Neutrophil (primary cell): ENCODE measurements at regions not wholly inside any gene's neighbourhood (a gene's known extent, or its start where the extent isn't known, plus 50 kb on each side); places are given as distances from the start of the nearest gene placed in this dataset.

ENCODE experiments used
- H3K27ac ChIP-seq: fragments of 200-600 bp; sonication (generic); 2 replicates; pipeline ENCODE4 v1.5.1; 2016; ENCODE audit warnings: mild to moderate bottlenecking, moderate library complexity
- H3K27me3 ChIP-seq: fragments of 200-600 bp; sonication (generic); 2 replicates; pipeline ENCODE4 v1.6.0; 2016; ENCODE audit warnings: mild to moderate bottlenecking
- H3K36me3 ChIP-seq: fragments of 200-600 bp; sonication (generic); 2 replicates; pipeline ENCODE4 v1.5.1; 2017
- H3K4me1 ChIP-seq, 2 experiments: fragments of 200-600 bp in 1 of 2; sonication (generic) in 1 of 2; 1 replicate in 1 of 2; 2 replicates in 1 of 2; pipeline versions ENCODE4 v1.5.1 to v1.6.1; 2013 to 2016; ENCODE audit warnings: low read depth in 1 of 2, low read length in 1 of 2, mild to moderate bottlenecking in 1 of 2, moderate library complexity in 1 of 2; ENCODE audit not compliant: control insufficient read depth in 1 of 2, insufficient read depth in 1 of 2
- H3K4me3 ChIP-seq, 2 experiments: fragments of 200-600 bp in 1 of 2; sonication (generic) in 1 of 2; 1 replicate in 1 of 2; 2 replicates in 1 of 2; pipeline ENCODE4 v1.5.1; 2013 to 2016; ENCODE audit warnings: low read depth in 1 of 2, low read length in 1 of 2, mild to moderate bottlenecking in 1 of 2, moderate library complexity in 1 of 2
- H3K9me3 ChIP-seq: fragments of 200-600 bp; sonication (generic); 2 replicates; pipeline ENCODE4 v1.5.1; 2016
- CTCF ChIP-seq: fragments of 200-600 bp; sonication (generic); IDR thresholded peaks from 2 replicates; pipeline ENCODE4 v1.5.1; 2016; ENCODE audit warnings: antibody characterized with exemption

- TF ChIP-seq CTCF = no peak
- Histone ChIP-seq H3K9me3 (no peaks in the 10 kb centered on the region), H3K27ac (no peak overlapping the region), H3K27me3 (no peaks in the 10 kb centered on the region), H3K4me1 (no peaks in the 10 kb centered on the region), H3K36me3 (no peaks in the 10 kb centered on the region), H3K4me3 (no peak overlapping the region)
These were observed 663.3 kb downstream of the RFPL4B start for GRCh38 chr6:113010196-113010989.

- H3K27me3 ChIP-seq = no peaks in the 10 kb centered on the region
- no peak overlapping the region for H3K4me3 ChIP-seq
- H3K36me3 ChIP-seq = no peaks in the 10 kb centered on the region
- no peak for TF ChIP-seq CTCF
- no peaks in the 10 kb centered on the region for H3K9me3 ChIP-seq
- H3K27ac ChIP-seq = no peak overlapping the region
- no peaks in the 10 kb centered on the region for H3K4me1 ChIP-seq
These were observed 664.3 kb downstream of the RFPL4B start for GRCh38 chr6:113011389-113011788.

- Histone ChIP-seq H3K9me3 (no peaks in the 10 kb centered on the region), H3K27me3 (no peaks in the 10 kb centered on the region), H3K4me1 (no peaks in the 10 kb centered on the region), H3K4me3 (no peak overlapping the region), H3K27ac (no peak overlapping the region), H3K36me3 (no peaks in the 10 kb centered on the region)
- TF ChIP-seq CTCF = no peak
These were observed 664.7 kb downstream of the RFPL4B start for GRCh38 chr6:113011801-113012200.

GRCh38 chr6:113015249-113015648, 668.1 kb downstream of the RFPL4B start:
- H3K27me3 ChIP-seq = no peaks in the 10 kb centered on the region
- no peak overlapping the region for H3K27ac ChIP-seq
- no peak overlapping the region for H3K4me3 ChIP-seq
- no peaks in the 10 kb centered on the region for H3K36me3 ChIP-seq
- TF ChIP-seq CTCF = no peak
- no peaks in the 10 kb centered on the region for H3K9me3 ChIP-seq
- H3K4me1 ChIP-seq = no peaks in the 10 kb centered on the region

- no peak for TF ChIP-seq CTCF
- no peaks in the 10 kb centered on the region for H3K36me3 ChIP-seq
- no peaks in the 10 kb centered on the region for H3K4me1 ChIP-seq
- H3K27ac ChIP-seq = no peak overlapping the region
- H3K27me3 ChIP-seq = no peaks in the 10 kb centered on the region
- no peaks in the 10 kb centered on the region for H3K9me3 ChIP-seq
- no peak overlapping the region for H3K4me3 ChIP-seq
These were observed 670.2 kb downstream of the RFPL4B start for GRCh38 chr6:113017353-113017752.
